Thyroid gland (tissue), 4 donors: ENCODE measurements at regions not wholly inside any gene's neighbourhood (a gene's known extent, or its start where the extent isn't known, plus 50 kb on each side); places are given as distances from the start of the nearest gene placed in this dataset.

Experiments
- CTCF ChIP-seq, 6 experiments: fragments of 200-600 bp in 3 of 6; fragments of 450-650 bp in 3 of 6; sonication (generic) in 3 of 6; IDR thresholded peaks; one replicate each; pipeline ENCODE4 v1.5.1; 2016 to 2019; ENCODE audit warnings: antibody characterized with exemption in 6 of 6, mild to moderate bottlenecking in 2 of 6, inconsistent platforms in 1 of 6, moderate library complexity in 1 of 6
- POLR2A ChIP-seq, 2 donors: fragments of 450-650 bp; IDR thresholded peaks; one replicate each; pipeline ENCODE4 v1.6.1; 2017; ENCODE audit warnings: antibody characterized with exemption in 2 of 2, mild to moderate bottlenecking in 2 of 2, moderate library complexity in 1 of 2

DNA sequence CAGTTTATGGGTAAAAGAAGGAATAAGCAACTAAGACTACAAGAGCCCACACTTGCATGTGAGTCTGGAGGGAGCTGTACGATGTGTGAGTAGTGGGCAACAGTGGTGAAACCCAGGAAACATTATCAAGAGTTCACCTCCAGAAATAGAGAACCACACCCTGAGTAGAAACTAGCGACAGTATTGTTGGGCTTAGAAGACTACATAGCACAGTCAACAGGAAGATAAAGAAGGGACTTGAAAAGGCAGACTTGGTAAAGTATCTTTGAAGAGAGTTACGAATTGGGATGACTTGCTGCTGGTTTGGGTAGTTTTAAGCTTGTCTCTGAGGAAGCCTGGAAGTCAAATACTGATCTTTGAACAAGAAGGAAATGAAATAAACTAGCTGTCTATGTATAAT lies 223.2 kb upstream of the GNAI1 start:
- TF ChIP-seq POLR2A (IDR thresholded peaks at IDR 0.05) (no peak), CTCF (IDR thresholded peaks at IDR 0.05) (no peak)
